ENCODE measurements at regions not wholly inside any gene's neighbourhood (a gene's known extent, or its start where the extent isn't known, plus 50 kb on each side); places are given as distances from the start of the nearest gene placed in this dataset.
A peak's percentile ranks its signal among the peaks of the same experiment; 100 is the strongest.

- H3K9me3 ChIP-seq (ENCODE audit: control insufficient read depth, low read length): peaks cover 23% of the 10 kb centered on the region
- no peaks in the 10 kb centered on the region for H3K27me3 ChIP-seq (ENCODE audit: control insufficient read depth, insufficient read depth, low read length, poor library complexity, severe bottlenecking)
- Mint-ChIP-seq H3K4me1 (no peaks in the 10 kb centered on the region), H3K9me3 (peaks cover 44% of the 10 kb centered on the region), H3K27me3 (ENCODE audit: insufficient read depth) (no peaks in the 10 kb centered on the region), H3K27ac (no peak overlapping the region), H3K36me3 (ENCODE audit: low read depth) (peaks cover 9% of the 10 kb centered on the region), H3K4me3 (no peak overlapping the region)
- H3K27ac ChIP-seq (ENCODE audit: low read depth, low read length): no peak overlapping the region
- no peaks in the 10 kb centered on the region for H3K36me3 ChIP-seq (ENCODE audit: control insufficient read depth, insufficient read depth, low read length)
- no peak for TF ChIP-seq CTCF (conservative IDR thresholded peaks at IDR 0.05)
- H3K9ac ChIP-seq (ENCODE audit: extremely low read depth, low read length, poor library complexity, severe bottlenecking): no peak overlapping the region
- no peak for DNase-seq
- 100% methylated on average over 1 of the region's 1 CpG; no CpG with 5 or more reads in 1 of the 2 experiments for WGBS, 2 experiments (ENCODE audit: insufficient coverage in 1 of 2, insufficient read length in 1 of 2)
- H3K4me1 ChIP-seq (ENCODE audit: control insufficient read depth, insufficient read depth, low read length): no peaks in the 10 kb centered on the region
- H3K4me3 ChIP-seq (ENCODE audit: low read length): no peak overlapping the region
These were observed 139.2 kb upstream of the XPO1 start for GRCh38 chr2:61677306-61677705.

- Histone ChIP-seq H3K36me3 (ENCODE audit: control insufficient read depth, insufficient read depth, low read length) (no peaks in the 10 kb centered on the region), H3K9me3 (ENCODE audit: control insufficient read depth, low read length) (peaks cover 23% of the 10 kb centered on the region), H3K27ac (ENCODE audit: low read depth, low read length) (no peak overlapping the region), H3K4me3 (ENCODE audit: low read length) (no peak overlapping the region), H3K27me3 (ENCODE audit: control insufficient read depth, insufficient read depth, low read length, poor library complexity, severe bottlenecking) (no peaks in the 10 kb centered on the region), H3K4me1 (ENCODE audit: control insufficient read depth, insufficient read depth, low read length) (no peaks in the 10 kb centered on the region), H3K9ac (ENCODE audit: extremely low read depth, low read length, poor library complexity, severe bottlenecking) (no peak overlapping the region)
- H3K9me3 Mint-ChIP-seq: peaks cover 44% of the 10 kb centered on the region
- no peak for TF ChIP-seq CTCF (conservative IDR thresholded peaks at IDR 0.05)
- peaks cover 9% of the 10 kb centered on the region for H3K36me3 Mint-ChIP-seq (ENCODE audit: low read depth)
- H3K4me1 Mint-ChIP-seq: peaks cover 12% of the 10 kb centered on the region
- H3K27ac Mint-ChIP-seq: no peak overlapping the region
- no peak for DNase-seq
- H3K4me3 Mint-ChIP-seq: no peak overlapping the region
- no peaks in the 10 kb centered on the region for H3K27me3 Mint-ChIP-seq (ENCODE audit: insufficient read depth)
These were observed 137.0 kb upstream of the XPO1 start for GRCh38 chr2:61675204-61675603.

GRCh38 chr2:61671561-61672315 lies 133.6 kb upstream of the XPO1 start:
- peak overlapping the region; percentile 28 for H3K27ac Mint-ChIP-seq
- peaks cover 26% of the 10 kb centered on the region for H3K9me3 Mint-ChIP-seq
- Histone ChIP-seq H3K4me3 (ENCODE audit: low read length) (no peak overlapping the region), H3K27ac (ENCODE audit: low read depth, low read length) (no peak overlapping the region), H3K9me3 (ENCODE audit: control insufficient read depth, low read length) (peaks cover 23% of the 10 kb centered on the region), H3K27me3 (ENCODE audit: control insufficient read depth, insufficient read depth, low read length, poor library complexity, severe bottlenecking) (no peaks in the 10 kb centered on the region), H3K4me1 (ENCODE audit: control insufficient read depth, insufficient read depth, low read length) (no peaks in the 10 kb centered on the region), H3K9ac (ENCODE audit: extremely low read depth, low read length, poor library complexity, severe bottlenecking) (no peak overlapping the region), H3K36me3 (ENCODE audit: control insufficient read depth, insufficient read depth, low read length) (no peaks in the 10 kb centered on the region)
- H3K4me3 Mint-ChIP-seq: no peak overlapping the region
- H3K27me3 Mint-ChIP-seq (ENCODE audit: insufficient read depth): no peaks in the 10 kb centered on the region
- 87 to 89% methylated on average over 5 of the region's 5 CpGs for WGBS, 2 experiments (ENCODE audit: insufficient coverage in 1 of 2, insufficient read length in 1 of 2)
- DNase-seq: no peak
- H3K4me1 Mint-ChIP-seq: peaks cover 12% of the 10 kb centered on the region
- peaks cover 9% of the 10 kb centered on the region for H3K36me3 Mint-ChIP-seq (ENCODE audit: low read depth)
- TF ChIP-seq CTCF (conservative IDR thresholded peaks at IDR 0.05): no peak
